Psoas muscle (tissue), 7 donors: ENCODE measurements at regions not wholly inside any gene's neighbourhood (a gene's known extent, or its start where the extent isn't known, plus 50 kb on each side); places are given as distances from the start of the nearest gene placed in this dataset.

ENCODE experiments used
- ATAC-seq, 4 donors: fragments of 200-7000 bp; cut with Tn5 transposase; one replicate each; pipeline ENCODE4 v1.9.1; 2020; ENCODE audit warnings: moderate library complexity in 3 of 4, mild to moderate bottlenecking in 2 of 4
- DNase-seq, 2 donors: peaks; one replicate each; pipeline ENCODE4 v3.0.0-alpha.2; 2020
- H3K27ac ChIP-seq: fragments of 200-600 bp; one replicate; pipeline ENCODE4 v1.8.0; 2022
- H3K27me3 ChIP-seq, 3 donors: fragments of 200-600 bp in 1 of 3; one replicate each; pipeline versions ENCODE4 v1.6.1 to v1.8.0; 2013 to 2022; ENCODE audit warnings: low read length in 2 of 3, mild to moderate bottlenecking in 2 of 3, moderate library complexity in 1 of 3; ENCODE audit not compliant: insufficient read depth in 3 of 3
- H3K36me3 ChIP-seq, 2 donors: fragments of 200-600 bp in 1 of 2; one replicate each; pipeline versions ENCODE4 v1.6.1 to v1.8.0; 2013 to 2022; ENCODE audit warnings: low read depth in 1 of 2, mild to moderate bottlenecking in 1 of 2, moderate library complexity in 1 of 2; ENCODE audit not compliant: insufficient read depth in 1 of 2
- H3K4me1 ChIP-seq: fragments of 200-600 bp; one replicate; pipeline ENCODE4 v1.8.0; 2022
- H3K4me3 ChIP-seq: fragments of 200-600 bp; one replicate; pipeline ENCODE4 v1.8.0; 2022; ENCODE audit warnings: mild to moderate bottlenecking
- H3K9me3 ChIP-seq: fragments of 200-600 bp; one replicate; pipeline ENCODE4 v1.8.0; 2022
- CTCF ChIP-seq: fragments of 200-600 bp; IDR thresholded peaks from one replicate; pipeline ENCODE4 v1.8.0; 2022; ENCODE audit warnings: antibody characterized with exemption
- WGBS, 3 donors: extraction: QIAGEN DNeasy Blood & Tissue Kit; methylation state at CpG; one replicate each; pipeline versions ENCODE4 v1.1.6 to v1.1.7; 2013; 5-methylcytosine and 5-hydroxymethylcytosine counted together
- intact Hi-C, 2 donors: fragments of 100-400 bp; cut with DNase I; formaldehyde crosslinking; loops; one replicate each; pipeline versions ENCODE4 v1.11.0 to v1.14.2; 2022
- donor health status: healthy with polysubstance abuse.
- donor health status: DM: no; HTN: no; CAD: no; lungs with moderate emphysema.
- donor health status: Bipolar disorder and iron deficiency.
- donor health status: healthy.
- donor health status: DM: yes; HTN: yes; CAD: no.
- donor health status: DM: no; HTN: no; CAD: no.
- donor health status: DM: yes; HTN: yes; CAD: no.

- Histone ChIP-seq H3K4me3 (no peak overlapping the region), H3K36me3 (no peaks in the 10 kb centered on the region), H3K27ac (no peak overlapping the region), H3K9me3 (peaks cover 5% of the 10 kb centered on the region), H3K4me1 (no peaks in the 10 kb centered on the region), H3K27me3 (peaks cover 0 to 2% (median 0%) of the 10 kb centered on the region in 3 donors)
- no peak for TF ChIP-seq CTCF
- no peak for DNase-seq
- 83 to 93% (median 85%) methylated on average over 2 of the region's 2 CpGs for WGBS, 3 donors
- intact Hi-C loops, result no loop called here
- ATAC-seq, result no peak
These were observed 607.6 kb downstream of the SOX6 start for GRCh38 chr11:15748741-15749140.

- no peak overlapping the region for H3K27ac ChIP-seq
- peaks cover 7% of the 10 kb centered on the region for H3K9me3 ChIP-seq
- H3K4me1 ChIP-seq, result no peaks in the 10 kb centered on the region
- no peak overlapping the region for H3K4me3 ChIP-seq
- intact Hi-C loops, result no loop called here
- WGBS, 3 donors, result 79 to 84% (median 83%) methylated on average over 11 of the region's 11 CpGs
- no peak for TF ChIP-seq CTCF
- no peak for ATAC-seq
- H3K36me3 ChIP-seq, result no peaks in the 10 kb centered on the region
- DNase-seq, result no peak
- peaks cover 0 to 2% (median 0%) of the 10 kb centered on the region in 3 donors for H3K27me3 ChIP-seq
These were observed 605.6 kb downstream of the SOX6 start for GRCh38 chr11:15750535-15751308.

GRCh38 chr11:15754221-15754620 lies 602.1 kb downstream of the SOX6 start:
- DNase-seq (no peak), ATAC-seq (no peak)
- Histone ChIP-seq H3K27me3 (no peaks in the 10 kb centered on the region), H3K9me3 (peaks cover 7% of the 10 kb centered on the region), H3K4me3 (no peak overlapping the region), H3K27ac (no peak overlapping the region), H3K4me1 (no peaks in the 10 kb centered on the region), H3K36me3 (no peaks in the 10 kb centered on the region)
- intact Hi-C loops, result no loop called here
- no peak for TF ChIP-seq CTCF
- 43 to 57% (median 52%) methylated on average over 1 of the region's 1 CpG for WGBS, 3 donors

GRCh38 chr11:15757048-15757698 lies 599.2 kb downstream of the SOX6 start:
- no peak for ATAC-seq
- intact Hi-C loops, result no loop called here
- DNase-seq, result no peak
- Histone ChIP-seq H3K4me3 (no peak overlapping the region), H3K4me1 (no peaks in the 10 kb centered on the region), H3K27me3 (no peaks in the 10 kb centered on the region), H3K27ac (no peak overlapping the region), H3K36me3 (no peaks in the 10 kb centered on the region), H3K9me3 (peaks cover 7% of the 10 kb centered on the region)
- 87 to 93% (median 88%) methylated on average over 16 of the region's 16 CpGs for WGBS, 3 donors
- TF ChIP-seq CTCF, result no peak
